ENCODE measurements at regions not wholly inside any gene's neighbourhood (a gene's known extent, or its start where the extent isn't known, plus 50 kb on each side); places are given as distances from the start of the nearest gene placed in this dataset.

GRCh38 chr2:103875131-103875530 is 978.8 kb upstream of the POU3F3 start:
- TF ChIP-seq EZH2 (IDR thresholded peaks at IDR 0.05) (no peak), POLR2AphosphoS5 (IDR thresholded peaks at IDR 0.05; ENCODE audit: borderline replicate concordance, low read depth, low read length) (no peak)

All from SK-N-MC (cell line).